SK-N-SH (cell line): ENCODE measurements at regions not wholly inside any gene's neighbourhood (a gene's known extent, or its start where the extent isn't known, plus 50 kb on each side); places are given as distances from the start of the nearest gene placed in this dataset.
"Not testable (repeated sequence)": the region's sequence is repeated elsewhere in the genome, so short reads cannot be mapped to it uniquely, and the experiment has no call there.

Experiments used
- CTCF ChIA-PET: fragments of 300-600, 350-600 bp; formaldehyde crosslinking; extraction: SDS; loops from one replicate; lab custom pipeline; 2021; lab: Yijun Ruan, JAX
- POLR2A ChIA-PET: fragments of 350-600 bp; sonication (Branson Sonifier 250); formaldehyde crosslinking; extraction: SDS; loops from one replicate; lab custom pipeline; 2020; ENCODE audit warnings: antibody characterized with exemption, inconsistent platforms; lab: Yijun Ruan, JAX
- DNase-seq: peaks from one replicate; pipeline ENCODE4 v3.0.0; 2012
- H2AFZ ChIP-seq: fragments of 200-600 bp; sonication (generic); 2 replicates; pipeline ENCODE4 v1.8.1; 2016; ENCODE audit warnings: antibody characterized with exemption, mild to moderate bottlenecking, low read depth
- H3F3A ChIP-seq: fragments of 200-600 bp; sonication (generic); replicated peaks from 2 replicates; pipeline ENCODE3; 2016; ENCODE audit warnings: antibody characterized with exemption, mild to moderate bottlenecking; ENCODE audit not compliant: insufficient read depth
- H3K27ac ChIP-seq, 2 experiments: fragments of 200-500 bp in 1 of 2; fragments of 200-600 bp in 1 of 2; sonication (Bioruptor generic) in 1 of 2; sonication (generic), shearing (Covaris generic) in 1 of 2; 2 replicates each; pipeline versions ENCODE4 v1.5.1 to v1.6.1; 2014 to 2016; ENCODE audit warnings: low read depth in 2 of 2, inconsistent platforms in 1 of 2, low read length in 1 of 2, mild to moderate bottlenecking in 1 of 2, mixed read lengths in 1 of 2
- H3K27me3 ChIP-seq: fragments of 200-600 bp; sonication (generic), shearing (Covaris generic); 2 replicates; pipeline ENCODE4 v1.6.1; 2016; ENCODE audit warnings: mixed run types; ENCODE audit not compliant: insufficient read depth
- H3K36me3 ChIP-seq, 2 experiments: fragments of 200-500 bp in 1 of 2; fragments of 200-600 bp in 1 of 2; sonication (Bioruptor generic) in 1 of 2; sonication (generic) in 1 of 2; replicated peaks in 1 of 2; 2 replicates each; pipeline versions ENCODE3 to v1.5.1; 2014 to 2016; ENCODE audit warnings: low read length in 1 of 2, mild to moderate bottlenecking in 1 of 2; ENCODE audit not compliant: insufficient read depth in 2 of 2, control insufficient read depth in 1 of 2
- H3K4me1 ChIP-seq, 2 experiments: fragments of 200-500 bp in 1 of 2; fragments of 200-600 bp in 1 of 2; sonication (Bioruptor generic) in 1 of 2; sonication (generic), shearing (Covaris generic) in 1 of 2; 2 replicates each; pipeline versions ENCODE4 v1.5.1 to v1.6.1; 2014 to 2016; ENCODE audit warnings: low read depth in 1 of 2, low read length in 1 of 2, mixed run types in 1 of 2; ENCODE audit not compliant: insufficient read depth in 2 of 2, control insufficient read depth in 1 of 2
- H3K4me2 ChIP-seq: fragments of 200-600 bp; sonication (generic), shearing (Covaris generic); 2 replicates; pipeline ENCODE4 v1.6.1; 2017; ENCODE audit warnings: mixed run types
- H3K4me3 ChIP-seq, 2 experiments: fragments of 200-500 bp in 1 of 2; fragments of 200-600 bp in 1 of 2; sonication (Bioruptor generic) in 1 of 2; sonication (generic), shearing (Covaris generic) in 1 of 2; 2 replicates each; pipeline versions ENCODE4 v1.5.1 to v1.8.1; 2014 to 2016; ENCODE audit warnings: low read depth in 2 of 2, inconsistent platforms in 1 of 2, low read length in 1 of 2, mild to moderate bottlenecking in 1 of 2, mixed read lengths in 1 of 2, moderate library complexity in 1 of 2
- H3K79me2 ChIP-seq: fragments of 200-600 bp; sonication (generic); 2 replicates; pipeline ENCODE4 v1.8.1; 2017; ENCODE audit warnings: mild to moderate bottlenecking; ENCODE audit not compliant: insufficient read depth
- H3K9ac ChIP-seq: fragments of 200-600 bp; sonication (generic); 2 replicates; pipeline ENCODE4 v1.6.1; 2017; ENCODE audit warnings: mixed run types
- H3K9me2 ChIP-seq: fragments of 200-600 bp; sonication (generic); 2 replicates; pipeline ENCODE4 v1.6.1; 2017; ENCODE audit warnings: mixed run types
- H3K9me3 ChIP-seq: fragments of 200-600 bp; sonication (generic); 2 replicates; pipeline ENCODE4 v1.6.1; 2017; ENCODE audit warnings: mixed run types, mild to moderate bottlenecking, moderate library complexity
- H4K20me1 ChIP-seq: fragments of 200-600 bp; sonication (generic); 2 replicates; pipeline ENCODE4 v1.6.1; 2017; ENCODE audit warnings: mild to moderate bottlenecking, mixed run types; ENCODE audit not compliant: insufficient read depth
- CTCF ChIP-seq: fragments of 200-600 bp; sonication (generic); IDR thresholded peaks from 2 replicates; pipeline ENCODE4 v1.6.1; 2017; ENCODE audit warnings: antibody characterized with exemption, mild to moderate bottlenecking, moderate library complexity
- MXI1 ChIP-seq: IDR thresholded peaks from 2 replicates; pipeline ENCODE4 v1.6.1; 2012; ENCODE audit warnings: mild to moderate bottlenecking, low read depth, low read length, improper control_type of control experiment
- NFIC ChIP-seq: IDR thresholded peaks from 2 replicates; pipeline ENCODE4 v1.4.0; 2012; ENCODE audit warnings: borderline replicate concordance
- RAD21 ChIP-seq: IDR thresholded peaks from 2 replicates; pipeline ENCODE4 v1.6.1; 2012; ENCODE audit warnings: mild to moderate bottlenecking, low read length
- SIN3A ChIP-seq: IDR thresholded peaks from 2 replicates; pipeline ENCODE4 v1.6.1; 2012; ENCODE audit warnings: low read depth, mild to moderate bottlenecking, low read length, moderate library complexity, borderline replicate concordance
- TCF12 ChIP-seq: IDR thresholded peaks from 2 replicates; pipeline ENCODE4 v1.4.0; 2012
- WGBS: methylation state at CpG from one replicate; pipeline ENCODE4 v1.1.6; 2017; ENCODE audit warnings: low lambda C conversion rate; 5-methylcytosine and 5-hydroxymethylcytosine counted together

GRCh38 chr20:26276554-26277210 is 580.0 kb upstream of the ZNF337 start:
- peak; percentile 50 for DNase-seq
- H3K79me2 ChIP-seq = no peaks in the 10 kb centered on the region
- CTCF ChIA-PET = no interaction called here
- H3K27ac ChIP-seq = no peak overlapping the region
- H3F3A ChIP-seq = no peaks in the 10 kb centered on the region
- H3K4me3 ChIP-seq = no peak overlapping the region
- H3K9me2 ChIP-seq = no peaks in the 10 kb centered on the region
- no peaks in the 10 kb centered on the region for H4K20me1 ChIP-seq
- no peak overlapping the region; the same call in 1 of the 2 replicates for H3K4me2 ChIP-seq
- TF ChIP-seq CTCF (no peak), RAD21 (0 out of 2 replicates have a peak, but pooled peaks have one; percentile 14), NFIC (no peak), SIN3A (no peak), TCF12 (no peak), MXI1 (no peak)
- H3K9ac ChIP-seq = no peak overlapping the region
- no peak overlapping the region for H2AFZ ChIP-seq
- no peaks in the 10 kb centered on the region for H3K27me3 ChIP-seq
- H3K4me1 ChIP-seq = no peaks in the 10 kb centered on the region; a peak in 1 of 4 replicates
- POLR2A ChIA-PET = no interaction called here
- H3K36me3 ChIP-seq = no peaks in the 10 kb centered on the region
- 28% methylated on average over 12 of the region's 29 CpGs for WGBS
- H3K9me3 ChIP-seq = no peaks in the 10 kb centered on the region

- H3K27me3 ChIP-seq, H3F3A ChIP-seq, CTCF ChIA-PET, H4K20me1 ChIP-seq, H2AFZ ChIP-seq, H3K79me2 ChIP-seq, POLR2A ChIA-PET, H3K9me3 ChIP-seq, H3K4me1 ChIP-seq, H3K36me3 ChIP-seq, H3K27ac ChIP-seq, H3K4me3 ChIP-seq, H3K9me2 ChIP-seq, DNase-seq, H3K4me2 ChIP-seq, H3K9ac ChIP-seq: not testable (repeated sequence)
- WGBS = 0% methylated on average over 3 of the region's 3 CpGs
Observed at GRCh38 chr20:26268762-26269161, 572.1 kb upstream of the ZNF337 start.

- CTCF ChIA-PET, H3K9me3 ChIP-seq, DNase-seq, H3K36me3 ChIP-seq, H3K4me2 ChIP-seq, H3K79me2 ChIP-seq, H3K4me3 ChIP-seq, H3K27me3 ChIP-seq, POLR2A ChIA-PET, H3K9me2 ChIP-seq, H3K27ac ChIP-seq, H3K9ac ChIP-seq, H3F3A ChIP-seq, H4K20me1 ChIP-seq, H3K4me1 ChIP-seq: not testable (repeated sequence)
- H2AFZ ChIP-seq = 0 out of 2 replicates have a peak overlapping the region, but pooled peaks have one; percentile 35
- WGBS = 3% methylated on average over 2 of the region's 2 CpGs
Observed at GRCh38 chr20:26260925-26261324, 564.3 kb upstream of the ZNF337 start.

- H3F3A ChIP-seq, CTCF ChIA-PET, H3K4me2 ChIP-seq, H3K9me3 ChIP-seq, H3K36me3 ChIP-seq, H3K4me1 ChIP-seq, H3K4me3 ChIP-seq, H3K9me2 ChIP-seq, H3K27me3 ChIP-seq, DNase-seq, H3K27ac ChIP-seq, H3K79me2 ChIP-seq, H4K20me1 ChIP-seq, H3K9ac ChIP-seq, POLR2A ChIA-PET, H2AFZ ChIP-seq: not testable (repeated sequence)
- WGBS = 40% methylated on average over 8 of the region's 8 CpGs
Observed at GRCh38 chr20:26252311-26252975, 555.8 kb upstream of the ZNF337 start.

GRCh38 chr20:26251376-26251775 is 554.7 kb upstream of the ZNF337 start:
- H3K9me2 ChIP-seq, H3K36me3 ChIP-seq, CTCF ChIA-PET, H3K79me2 ChIP-seq, DNase-seq, H3K27ac ChIP-seq, H3K9me3 ChIP-seq, H3K9ac ChIP-seq, H3F3A ChIP-seq, H3K27me3 ChIP-seq, H3K4me3 ChIP-seq, POLR2A ChIA-PET, H4K20me1 ChIP-seq, H3K4me2 ChIP-seq, H3K4me1 ChIP-seq: not testable (repeated sequence)
- 77% methylated on average over 18 of the region's 29 CpGs for WGBS
- H2AFZ ChIP-seq = 0 out of 2 replicates have a peak overlapping the region, but pooled peaks have one; percentile 92
